22Rv1 (cell line): ENCODE measurements at regions not wholly inside any gene's neighbourhood (a gene's known extent, or its start where the extent isn't known, plus 50 kb on each side); places are given as distances from the start of the nearest gene placed in this dataset.

Experiments
- H3K27ac ChIP-seq: fragments of 450-650 bp; 2 replicates; pipeline ENCODE4 v1.5.1; 2017
- CTCF ChIP-seq: fragments of 450-650 bp; IDR thresholded peaks from 2 replicates; pipeline ENCODE4 v1.5.1; 2017; ENCODE audit warnings: mild to moderate bottlenecking
- ZFX ChIP-seq: fragments of 450-650 bp; IDR thresholded peaks from 2 replicates; pipeline ENCODE4 v1.6.1; 2017; ENCODE audit warnings: antibody characterized with exemption, borderline replicate concordance

- no peak for TF ChIP-seq CTCF
- no peak for TF ChIP-seq ZFX
- H3K27ac ChIP-seq, result no peak overlapping the region
Measured at GRCh38 chr3:194988495-194989165, 282.3 kb downstream of the XXYLT1 start.

GRCh38 chr3:194989241-194989640, 281.7 kb downstream of the XXYLT1 start:
- no peak overlapping the region for H3K27ac ChIP-seq
- TF ChIP-seq ZFX (no peak), CTCF (no peak)

GRCh38 chr3:194990454-194991337, 280.3 kb downstream of the XXYLT1 start:
- no peak overlapping the region for H3K27ac ChIP-seq
- no peak for TF ChIP-seq CTCF
- no peak for TF ChIP-seq ZFX

- TF ChIP-seq ZFX (no peak), CTCF (no peak)
- H3K27ac ChIP-seq, result no peak overlapping the region
Measured at GRCh38 chr3:194991338-194991654, 279.7 kb downstream of the XXYLT1 start.

GRCh38 chr3:194993896-194994295, 277.1 kb downstream of the XXYLT1 start:
- no peak overlapping the region for H3K27ac ChIP-seq
- TF ChIP-seq CTCF, result no peak
- no peak for TF ChIP-seq ZFX

- no peak for TF ChIP-seq ZFX
- no peak overlapping the region for H3K27ac ChIP-seq
Measured at GRCh38 chr3:194994551-194994981, 276.4 kb downstream of the XXYLT1 start.

GRCh38 chr3:194995334-194995733, 275.6 kb downstream of the XXYLT1 start:
- TF ChIP-seq ZFX (no peak), CTCF (no peak)
- H3K27ac ChIP-seq, result no peak overlapping the region
